ENCODE measurements at regions not wholly inside any gene's neighbourhood (a gene's known extent, or its start where the extent isn't known, plus 50 kb on each side); places are given as distances from the start of the nearest gene placed in this dataset.
"Not testable (repeated sequence)": the region's sequence is repeated elsewhere in the genome, so short reads cannot be mapped to it uniquely, and the experiment has no call there.

DNA sequence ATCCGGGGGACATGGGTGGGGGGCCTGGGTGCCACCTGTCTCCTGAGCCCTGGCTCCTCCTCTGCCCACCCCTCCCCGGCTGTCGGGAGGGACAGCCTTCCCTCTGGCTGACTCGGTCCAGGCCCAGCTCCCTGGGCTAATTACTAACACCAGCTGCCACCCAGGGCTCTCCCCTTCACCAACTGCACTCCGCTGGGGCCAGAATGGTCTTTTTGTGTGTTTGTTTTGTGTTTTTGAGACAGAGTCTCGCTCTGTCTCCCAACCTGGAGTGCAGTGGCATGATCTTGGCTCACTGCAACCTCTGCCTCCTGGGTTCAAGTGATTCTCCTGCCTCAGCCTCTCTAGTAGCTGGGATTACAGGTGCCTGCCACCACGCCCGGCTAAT, 126.9 kb upstream of the SMURF2 start:
- TF ChIP-seq TARDBP (IDR thresholded peaks at IDR 0.05); SP1 (IDR thresholded peaks at IDR 0.05); FOXM1 (IDR thresholded peaks at IDR 0.05; ENCODE audit: borderline replicate concordance); ELF4 (IDR thresholded peaks at IDR 0.05); BHLHE40 (IDR thresholded peaks at IDR 0.05; ENCODE audit: borderline replicate concordance); FOXK2 (IDR thresholded peaks at IDR 0.05); SUZ12 (IDR thresholded peaks at IDR 0.05); NFRKB (IDR thresholded peaks at IDR 0.05): not testable (repeated sequence)
- TF ChIP-seq, protein P1, sequence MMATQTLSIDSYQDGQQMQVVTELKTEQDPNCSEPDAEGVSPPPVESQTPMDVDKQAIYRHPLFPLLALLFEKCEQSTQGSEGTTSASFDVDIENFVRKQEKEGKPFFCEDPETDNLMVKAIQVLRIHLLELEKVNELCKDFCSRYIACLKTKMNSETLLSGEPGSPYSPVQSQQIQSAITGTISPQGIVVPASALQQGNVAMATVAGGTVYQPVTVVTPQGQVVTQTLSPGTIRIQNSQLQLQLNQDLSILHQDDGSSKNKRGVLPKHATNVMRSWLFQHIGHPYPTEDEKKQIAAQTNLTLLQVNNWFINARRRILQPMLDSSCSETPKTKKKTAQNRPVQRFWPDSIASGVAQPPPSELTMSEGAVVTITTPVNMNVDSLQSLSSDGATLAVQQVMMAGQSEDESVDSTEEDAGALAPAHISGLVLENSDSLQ (IDR thresholded peaks at IDR 0.05): not testable (repeated sequence)
